ENCODE measurements at regions not wholly inside any gene's neighbourhood (a gene's known extent, or its start where the extent isn't known, plus 50 kb on each side); places are given as distances from the start of the nearest gene placed in this dataset.

GRCh38 chr9:73549991-73550390 lies 398.3 kb downstream of the ANXA1 start:
- 25% methylated on average over 1 of the region's 1 CpG for WGBS (ENCODE audit: low lambda C conversion rate)

More at GRCh38 chr9:73549991-73550390, 398.3 kb downstream of the ANXA1 start:
- no peak for DNase-seq
- H3K9me2 ChIP-seq: no peaks in the 10 kb centered on the region
- no peak overlapping the region for H2AFZ ChIP-seq (ENCODE audit: low read depth)
- no peaks in the 10 kb centered on the region for H3F3A ChIP-seq (replicated peaks; ENCODE audit: insufficient read depth)
- POLR2A ChIA-PET: no interaction called here
- no peaks in the 10 kb centered on the region for H3K9me3 ChIP-seq
- H3K4me2 ChIP-seq: no peak overlapping the region
- no peak for TF ChIP-seq SIN3A (IDR thresholded peaks at IDR 0.05; ENCODE audit: borderline replicate concordance, low read depth, low read length)
- no peak for TF ChIP-seq IRF3 (IDR thresholded peaks at IDR 0.05; ENCODE audit: low read depth, low read length)
- TF ChIP-seq TCF12 (IDR thresholded peaks at IDR 0.05): no peak
- TF ChIP-seq RFX5 (IDR thresholded peaks at IDR 0.05; ENCODE audit: low read length): no peak
- TF ChIP-seq POLR2AphosphoS5 (IDR thresholded peaks at IDR 0.05; ENCODE audit: low read depth, low read length): no peak
- TF ChIP-seq EP300 (IDR thresholded peaks at IDR 0.05; ENCODE audit: borderline replicate concordance in 1 of 2, low read depth in 1 of 2, low read length in 1 of 2): no peak
- TF ChIP-seq NFIC (IDR thresholded peaks at IDR 0.05; ENCODE audit: borderline replicate concordance): no peak
- TF ChIP-seq MXI1 (IDR thresholded peaks at IDR 0.05; ENCODE audit: low read depth, low read length): no peak
- TF ChIP-seq TEAD4 (IDR thresholded peaks at IDR 0.05; ENCODE audit: borderline replicate concordance, insufficient read depth): no peak
- no peak for TF ChIP-seq USF2 (IDR thresholded peaks at IDR 0.05; ENCODE audit: borderline replicate concordance, low read depth, low read length)
- TF ChIP-seq GATA2 (CRISPR knock-in tag; IDR thresholded peaks at IDR 0.05): no peak
- no peak for TF ChIP-seq GABPA (IDR thresholded peaks at IDR 0.05; ENCODE audit: low read depth)
- TF ChIP-seq NRF1 (IDR thresholded peaks at IDR 0.05; ENCODE audit: low read depth, low read length): no peak
- TF ChIP-seq EZH2phosphoT487 (IDR thresholded peaks at IDR 0.05; ENCODE audit: borderline replicate concordance, low read depth): no peak
- TF ChIP-seq CTCF (IDR thresholded peaks at IDR 0.05): no peak
- TF ChIP-seq RCOR1 (IDR thresholded peaks at IDR 0.05; ENCODE audit: low read length): no peak
- no peak for TF ChIP-seq RXRA (IDR thresholded peaks at IDR 0.05; ENCODE audit: borderline replicate concordance, low read depth)
- H3K79me2 ChIP-seq (ENCODE audit: insufficient read depth): no peaks in the 10 kb centered on the region
- no peak overlapping the region for H3K4me3 ChIP-seq (ENCODE audit: low read depth in 2 of 2, low read length in 1 of 2)
- H3K36me3 ChIP-seq (replicated peaks in 1 of 2; ENCODE audit: control insufficient read depth in 1 of 2, insufficient read depth in 2 of 2, low read length in 1 of 2): no peaks in the 10 kb centered on the region
- no peaks in the 10 kb centered on the region for H4K20me1 ChIP-seq (ENCODE audit: insufficient read depth)
- no peak overlapping the region for H3K27ac ChIP-seq (ENCODE audit: low read depth in 2 of 2, low read length in 1 of 2)
- no peaks in the 10 kb centered on the region for H3K27me3 ChIP-seq (ENCODE audit: insufficient read depth)
- H3K4me1 ChIP-seq (ENCODE audit: control insufficient read depth in 1 of 2, insufficient read depth in 2 of 2, low read depth in 1 of 2, low read length in 1 of 2): no peaks in the 10 kb centered on the region
- H3K9ac ChIP-seq: no peak overlapping the region
- CTCF ChIA-PET: no interaction called here

Data from SK-N-SH (cell line).